PC-3 (cell line): ENCODE measurements at regions not wholly inside any gene's neighbourhood (a gene's known extent, or its start where the extent isn't known, plus 50 kb on each side); places are given as distances from the start of the nearest gene placed in this dataset.

ENCODE experiments used
- ATAC-seq: fragments of 200-7000 bp; cut with Tn5 transposase; 2 replicates; pipeline ENCODE4 v1.9.1; 2020; ENCODE audit warnings: mild to moderate bottlenecking, moderate library complexity
- BruUV-seq: library from RNA; stranded (reverse); fragments of 400-500 nt; replicated peaks from 2 replicates; lab custom pipeline; 2021; lab: Mats Ljungman, UMichigan
- CTCF ChIA-PET: fragments of 300-600 bp; sonication (Branson Sonifier 250); formaldehyde crosslinking; loops from one replicate; lab custom pipeline; 2022; ENCODE audit warnings: antibody characterized with exemption; lab: Charles Lee
- POLR2A ChIA-PET: fragments of 300-600 bp; sonication (Branson Sonifier 250); formaldehyde crosslinking; loops from one replicate; lab custom pipeline; 2022; ENCODE audit warnings: antibody characterized with exemption; ENCODE audit not compliant: unreplicated experiment; lab: Charles Lee
- DNase-seq: peaks from one replicate; pipeline ENCODE4 v3.0.0-alpha.2; 2015
- H2AFZ ChIP-seq: fragments of 300-600 bp; sonication (generic); 2 replicates; pipeline ENCODE4 v1.6.0; 2016; ENCODE audit warnings: antibody characterized with exemption, low read length
- H3F3A ChIP-seq: fragments of 300-600 bp; sonication (generic); one replicate; pipeline ENCODE4 v1.6.0; 2017; ENCODE audit warnings: antibody characterized with exemption, low read length, control low read depth, mild to moderate bottlenecking; ENCODE audit not compliant: unreplicated experiment
- H3K27ac ChIP-seq: fragments of 300-600 bp; sonication (generic); 2 replicates; pipeline ENCODE4 v1.5.1; 2016; ENCODE audit warnings: mild to moderate bottlenecking, low read length
- H3K27me3 ChIP-seq: fragments of 300-600 bp; sonication (generic); 2 replicates; pipeline ENCODE4 v1.6.1; 2016; ENCODE audit warnings: low read length, mixed read lengths
- H3K36me3 ChIP-seq: fragments of 300-600 bp; sonication (generic); 2 replicates; pipeline ENCODE4 v1.6.1; 2016; ENCODE audit warnings: low read depth, mixed run types, low read length, mixed read lengths
- H3K4me1 ChIP-seq: fragments of 300-600 bp; sonication (generic); 2 replicates; pipeline ENCODE4 v1.5.1; 2016; ENCODE audit warnings: low read length; ENCODE audit not compliant: insufficient read depth
- H3K4me2 ChIP-seq: fragments of 300-600 bp; sonication (generic); 2 replicates; pipeline ENCODE4 v1.6.0; 2016; ENCODE audit warnings: low read length
- H3K4me3 ChIP-seq: fragments of 300-600 bp; sonication (generic); 2 replicates; pipeline ENCODE4 v1.5.1; 2016; ENCODE audit warnings: mild to moderate bottlenecking, low read length, mixed read lengths
- H3K79me2 ChIP-seq: fragments of 300-600 bp; sonication (generic); 2 replicates; pipeline ENCODE4 v1.6.1; 2017; ENCODE audit warnings: low read length, mixed read lengths
- H3K9ac ChIP-seq: fragments of 300-600 bp; sonication (generic); 2 replicates; pipeline ENCODE4 v1.6.0; 2016; ENCODE audit warnings: mild to moderate bottlenecking, low read length
- H3K9me2 ChIP-seq: fragments of 300-600 bp; sonication (generic); replicated peaks from 2 replicates; pipeline ENCODE4 v1.6.1; 2016; ENCODE audit warnings: mixed run types, low read length, mixed read lengths
- H3K9me3 ChIP-seq: fragments of 300-600 bp; sonication (generic); 2 replicates; pipeline ENCODE4 v1.6.1; 2016; ENCODE audit warnings: low read length, mixed read lengths
- H4K20me1 ChIP-seq: fragments of 300-600 bp; sonication (generic); 2 replicates; pipeline ENCODE4 v1.6.1; 2016; ENCODE audit warnings: low read length, mixed read lengths
- EZH2 ChIP-seq: fragments of 300-600 bp; sonication (generic); IDR thresholded peaks from one replicate; pipeline ENCODE4 v1.6.1; 2017; ENCODE audit warnings: antibody characterized with exemption, mild to moderate bottlenecking, low read length; ENCODE audit not compliant: unreplicated experiment
- EZH2phosphoT487 ChIP-seq: fragments of 300-600 bp; sonication (generic); IDR thresholded peaks from 2 replicates; pipeline ENCODE4 v1.6.1; 2018; ENCODE audit warnings: mild to moderate bottlenecking, antibody characterized with exemption, low read length, borderline replicate concordance
- intact Hi-C: fragments of 100-400 bp; cut with micrococcal nuclease; formaldehyde crosslinking; loops from 2 replicates; pipeline ENCODE4 v1.9.0; 2023
- TF ChIP-seq, protein P1 (sequence below): fragments of 300-600 bp; sonication (generic); conservative IDR thresholded peaks from 2 replicates; pipeline ENCODE4 v1.5.1; 2017; ENCODE audit warnings: antibody characterized with exemption, low read depth, mild to moderate bottlenecking, low read length

- no peaks in the 10 kb centered on the region for H3F3A ChIP-seq
- H3K79me2 ChIP-seq, result no peaks in the 10 kb centered on the region
- H4K20me1 ChIP-seq, result no peaks in the 10 kb centered on the region
- no TSS peak for BruUV-seq
- H3K4me3 ChIP-seq, result no peak overlapping the region
- no peaks in the 10 kb centered on the region for H3K9me3 ChIP-seq
- H2AFZ ChIP-seq, result no peak overlapping the region
- H3K4me1 ChIP-seq, result no peaks in the 10 kb centered on the region
- no peak overlapping the region for H3K27ac ChIP-seq
- CTCF ChIA-PET, result no interaction called here
- no peaks in the 10 kb centered on the region for H3K36me3 ChIP-seq
- TF ChIP-seq EZH2 (no peak), EZH2phosphoT487 (no peak)
- TF ChIP-seq, protein P1, sequence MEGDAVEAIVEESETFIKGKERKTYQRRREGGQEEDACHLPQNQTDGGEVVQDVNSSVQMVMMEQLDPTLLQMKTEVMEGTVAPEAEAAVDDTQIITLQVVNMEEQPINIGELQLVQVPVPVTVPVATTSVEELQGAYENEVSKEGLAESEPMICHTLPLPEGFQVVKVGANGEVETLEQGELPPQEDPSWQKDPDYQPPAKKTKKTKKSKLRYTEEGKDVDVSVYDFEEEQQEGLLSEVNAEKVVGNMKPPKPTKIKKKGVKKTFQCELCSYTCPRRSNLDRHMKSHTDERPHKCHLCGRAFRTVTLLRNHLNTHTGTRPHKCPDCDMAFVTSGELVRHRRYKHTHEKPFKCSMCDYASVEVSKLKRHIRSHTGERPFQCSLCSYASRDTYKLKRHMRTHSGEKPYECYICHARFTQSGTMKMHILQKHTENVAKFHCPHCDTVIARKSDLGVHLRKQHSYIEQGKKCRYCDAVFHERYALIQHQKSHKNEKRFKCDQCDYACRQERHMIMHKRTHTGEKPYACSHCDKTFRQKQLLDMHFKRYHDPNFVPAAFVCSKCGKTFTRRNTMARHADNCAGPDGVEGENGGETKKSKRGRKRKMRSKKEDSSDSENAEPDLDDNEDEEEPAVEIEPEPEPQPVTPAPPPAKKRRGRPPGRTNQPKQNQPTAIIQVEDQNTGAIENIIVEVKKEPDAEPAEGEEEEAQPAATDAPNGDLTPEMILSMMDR, result no peak
- H3K9ac ChIP-seq, result no peak overlapping the region
- H3K4me2 ChIP-seq, result no peak overlapping the region
- H3K9me2 ChIP-seq, result no peaks in the 10 kb centered on the region
- POLR2A ChIA-PET, result no interaction called here
- peaks cover 13% of the 10 kb centered on the region; the same call in 1 of the 2 replicates for H3K27me3 ChIP-seq
- DNase-seq, result no peak
- ATAC-seq, result no peak
- intact Hi-C loops, result no loop called here
These were observed 120.0 kb upstream of the ARRDC4 start for GRCh38 chr15:97840501-97840900.

DNA sequence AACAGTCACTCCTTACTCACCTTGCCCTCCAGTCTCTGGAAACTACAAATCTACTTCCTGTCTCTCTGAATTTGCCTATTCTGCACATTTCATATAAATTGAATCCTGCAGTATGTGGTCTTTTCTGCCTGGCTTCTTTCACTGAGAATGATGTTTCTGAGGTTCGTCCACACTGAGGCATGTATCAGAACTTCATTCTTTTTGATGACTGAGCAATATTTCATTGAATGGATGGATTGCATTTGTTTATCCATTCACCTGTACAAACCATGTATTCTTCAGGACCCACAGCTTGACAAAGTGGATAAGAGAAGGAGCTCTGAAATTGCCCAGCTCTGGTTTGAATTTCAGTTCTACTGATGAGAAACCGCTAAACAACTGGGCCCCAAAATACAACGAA, 118.9 kb upstream of the ARRDC4 start:
- no peaks in the 10 kb centered on the region for H3K9me2 ChIP-seq
- TF ChIP-seq EZH2 (no peak), EZH2phosphoT487 (no peak)
- TF ChIP-seq, protein P1, result no peak
- H3K79me2 ChIP-seq, result no peaks in the 10 kb centered on the region
- ChIA-PET POLR2A (no interaction called here), CTCF (no interaction called here)
- no peaks in the 10 kb centered on the region for H3K36me3 ChIP-seq
- no peak overlapping the region for H2AFZ ChIP-seq
- DNase-seq, result no peak
- H3K9me3 ChIP-seq, result no peaks in the 10 kb centered on the region
- H3K27ac ChIP-seq, result no peak overlapping the region
- no peak overlapping the region for H3K4me2 ChIP-seq
- H3K4me1 ChIP-seq, result no peaks in the 10 kb centered on the region
- peaks cover 13% of the 10 kb centered on the region; the same call in 1 of the 2 replicates for H3K27me3 ChIP-seq
- H3K4me3 ChIP-seq, result no peak overlapping the region
- ATAC-seq, result no peak
- H3K9ac ChIP-seq, result no peak overlapping the region
- no peaks in the 10 kb centered on the region for H4K20me1 ChIP-seq
- H3F3A ChIP-seq, result no peaks in the 10 kb centered on the region
- intact Hi-C loops, result no loop called here
- BruUV-seq, result no TSS peak

DNA sequence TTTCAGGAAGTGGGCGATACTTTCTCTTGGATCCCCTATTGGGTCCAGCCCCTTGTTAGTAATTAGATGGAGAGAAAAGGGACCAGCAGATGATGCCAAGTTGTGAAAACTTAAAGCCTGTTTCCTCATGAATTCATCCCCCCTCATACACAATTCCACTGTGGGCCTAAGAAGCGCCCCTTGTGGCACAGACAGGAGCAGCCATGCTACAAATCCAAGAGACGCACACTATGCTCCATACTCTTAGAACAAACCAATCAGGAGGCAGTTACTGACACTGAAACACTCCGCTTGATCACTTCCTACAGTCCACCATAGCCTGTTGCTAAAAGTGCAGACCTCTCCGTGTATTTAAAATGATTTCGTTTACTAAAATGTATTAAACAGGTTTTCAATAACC, 111.3 kb upstream of the ARRDC4 start:
- H3K4me3 ChIP-seq, result no peak overlapping the region
- H3K36me3 ChIP-seq, result no peaks in the 10 kb centered on the region
- no peaks in the 10 kb centered on the region for H3K79me2 ChIP-seq
- no peaks in the 10 kb centered on the region for H3K4me1 ChIP-seq
- H4K20me1 ChIP-seq, result no peaks in the 10 kb centered on the region
- no peaks in the 10 kb centered on the region for H3K9me2 ChIP-seq
- no peak overlapping the region for H3K4me2 ChIP-seq
- ATAC-seq (no peak), DNase-seq (no peak)
- no peak overlapping the region for H2AFZ ChIP-seq
- ChIA-PET CTCF (no interaction called here), POLR2A (no interaction called here)
- intact Hi-C loops, result no loop called here
- no peaks in the 10 kb centered on the region for H3K27me3 ChIP-seq
- no peaks in the 10 kb centered on the region for H3K9me3 ChIP-seq
- no peaks in the 10 kb centered on the region for H3F3A ChIP-seq
- BruUV-seq, result no TSS peak
- no peak overlapping the region for H3K27ac ChIP-seq
- H3K9ac ChIP-seq, result no peak overlapping the region
- TF ChIP-seq, protein P1, result peak; percentile 33; the same call in 1 of the 2 replicates
- TF ChIP-seq EZH2, result no peak
- no peak for TF ChIP-seq EZH2phosphoT487
